ENCODE measurements at regions not wholly inside any gene's neighbourhood (a gene's known extent, or its start where the extent isn't known, plus 50 kb on each side); places are given as distances from the start of the nearest gene placed in this dataset.
"Not testable (repeated sequence)": the region's sequence is repeated elsewhere in the genome, so short reads cannot be mapped to it uniquely, and the experiment has no call there.

- intact Hi-C loops (cut with DNase I), result no loop called here
- no peak for DNase-seq
Observed at GRCh38 chr1:55820501-55820900, 605.3 kb upstream of the USP24 start.

GRCh38 chr1:55819011-55819410, 603.8 kb upstream of the USP24 start:
- no peak for DNase-seq
- intact Hi-C loops (cut with DNase I), result no loop called here

GRCh38 chr1:55816456-55817426, 601.6 kb upstream of the USP24 start:
- intact Hi-C loops (cut with DNase I), result no loop called here
- peak in 1 of 42 donors; percentile 11 for DNase-seq

GRCh38 chr1:55815745-55816455, 600.7 kb upstream of the USP24 start:
- DNase-seq, result no peak
- intact Hi-C loops (cut with DNase I), result no loop called here

GRCh38 chr1:55814967-55815366, 599.8 kb upstream of the USP24 start:
- intact Hi-C loops (cut with DNase I), result no loop called here
- no peak for DNase-seq

- intact Hi-C loops (cut with DNase I), result no loop called here
- DNase-seq, result no peak
Observed at GRCh38 chr1:55813618-55814017, 598.5 kb upstream of the USP24 start.

- intact Hi-C loops (cut with DNase I), result no loop called here
- DNase-seq, result no peak
Observed at GRCh38 chr1:55812281-55812680, 597.1 kb upstream of the USP24 start.

GRCh38 chr1:55808263-55808662, 593.1 kb upstream of the USP24 start:
- no peak for DNase-seq
- intact Hi-C loops (cut with DNase I), result no loop called here

GRCh38 chr1:55803429-55803828, 588.3 kb upstream of the USP24 start:
- intact Hi-C loops (cut with DNase I), result no loop called here

GRCh38 chr1:55801481-55801880, 586.3 kb upstream of the USP24 start:
- no peak for DNase-seq
- intact Hi-C loops (cut with DNase I), result no loop called here

More at GRCh38 chr1:55803429-55803828, 588.3 kb upstream of the USP24 start:
- no peak for DNase-seq

GRCh38 chr1:55800503-55800902, 585.3 kb upstream of the USP24 start:
- intact Hi-C loops (cut with DNase I), result no loop called here
- no peak for DNase-seq

- intact Hi-C loops (cut with DNase I), result no loop called here
- no peak for DNase-seq
Observed at GRCh38 chr1:55793856-55794255, 578.7 kb upstream of the USP24 start.

- no peak for DNase-seq
Observed at GRCh38 chr1:55792870-55793269, 577.7 kb upstream of the USP24 start.

GRCh38 chr1:55789466-55789865, 574.3 kb upstream of the USP24 start:
- DNase-seq, result no peak
- intact Hi-C loops (cut with DNase I), result no loop called here

More at GRCh38 chr1:55792870-55793269, 577.7 kb upstream of the USP24 start:
- intact Hi-C loops (cut with DNase I), result no loop called here

GRCh38 chr1:55786396-55786795, 571.2 kb upstream of the USP24 start:
- intact Hi-C loops (cut with DNase I), result no loop called here
- DNase-seq, result no peak

GRCh38 chr1:55784941-55785450, 569.8 kb upstream of the USP24 start:
- DNase-seq; intact Hi-C loops (cut with DNase I): not testable (repeated sequence)

GRCh38 chr1:55781944-55782482, 566.8 kb upstream of the USP24 start:
- intact Hi-C loops (cut with DNase I), result no loop called here
- peak in 2 of 42 donors; percentile 3 to 38 for DNase-seq

GRCh38 chr1:55781003-55781402, 565.8 kb upstream of the USP24 start:
- intact Hi-C loops (cut with DNase I), result no loop called here
- no peak for DNase-seq

GRCh38 chr1:55777545-55777944, 562.4 kb upstream of the USP24 start:
- DNase-seq, result no peak
- intact Hi-C loops (cut with DNase I), result no loop called here

- intact Hi-C loops (cut with DNase I), result no loop called here
- DNase-seq, result no peak
Observed at GRCh38 chr1:55775007-55775406, 559.8 kb upstream of the USP24 start.
